DND-41 (cell line): ENCODE measurements at regions not wholly inside any gene's neighbourhood (a gene's known extent, or its start where the extent isn't known, plus 50 kb on each side); places are given as distances from the start of the nearest gene placed in this dataset.
"Not testable (repeated sequence)": the region's sequence is repeated elsewhere in the genome, so short reads cannot be mapped to it uniquely, and the experiment has no call there.

Experiments
- ATAC-seq: fragments of 200-7000 bp; cut with Tn5 transposase; 3 replicates; pipeline ENCODE4 v1.9.1; 2021; ENCODE audit warnings: low read depth; ENCODE audit not compliant: insufficient read depth
- DNase-seq: peaks from one replicate; pipeline ENCODE4 v3.0.0-alpha.2; 2020
- H2AFZ ChIP-seq: 2 replicates; pipeline ENCODE4 v1.6.0; 2012; ENCODE audit warnings: low read depth, low read length
- H3K27ac ChIP-seq: 2 replicates; pipeline ENCODE4 v1.5.1; 2012; ENCODE audit warnings: low read length, inconsistent platforms
- H3K27me3 ChIP-seq: fragments of 200-600 bp; sonication (generic); 2 replicates; pipeline ENCODE4 v1.6.0; 2012; ENCODE audit warnings: low read length, mild to moderate bottlenecking, inconsistent platforms; ENCODE audit not compliant: insufficient read depth, poor library complexity
- H3K36me3 ChIP-seq: 2 replicates; pipeline ENCODE4 v1.5.1; 2012; ENCODE audit warnings: low read length, inconsistent platforms; ENCODE audit not compliant: insufficient read depth
- H3K4me1 ChIP-seq: 2 replicates; pipeline ENCODE4 v1.5.1; 2012; ENCODE audit warnings: mild to moderate bottlenecking, low read length; ENCODE audit not compliant: insufficient read depth
- H3K4me2 ChIP-seq: 2 replicates; pipeline ENCODE4 v1.6.0; 2012; ENCODE audit warnings: mild to moderate bottlenecking, moderate library complexity, low read length, inconsistent platforms; ENCODE audit not compliant: insufficient read depth
- H3K4me3 ChIP-seq, 2 experiments: fragments of 200-600 bp in 1 of 2; shearing (Covaris generic) in 1 of 2; 2 replicates each; pipeline ENCODE4 v1.5.1; 2012 to 2016; ENCODE audit warnings: inconsistent platforms in 2 of 2, low read length in 2 of 2, mild to moderate bottlenecking in 2 of 2, low read depth in 1 of 2, moderate library complexity in 1 of 2
- H3K79me2 ChIP-seq: 2 replicates; pipeline ENCODE4 v1.6.0; 2012; ENCODE audit warnings: low read length, inconsistent platforms; ENCODE audit not compliant: insufficient read depth
- H3K9ac ChIP-seq: 2 replicates; pipeline ENCODE4 v1.6.0; 2012; ENCODE audit warnings: low read depth, mild to moderate bottlenecking, inconsistent platforms, low read length, moderate library complexity
- H3K9me3 ChIP-seq: 2 replicates; pipeline ENCODE4 v1.5.1; 2012; ENCODE audit warnings: low read length, moderate library complexity, mild to moderate bottlenecking, inconsistent platforms; ENCODE audit not compliant: insufficient read depth, severe bottlenecking
- H4K20me1 ChIP-seq: 2 replicates; pipeline ENCODE4 v1.6.0; 2012; ENCODE audit warnings: low read length; ENCODE audit not compliant: insufficient read depth
- CTCF ChIP-seq: IDR thresholded peaks from 2 replicates; pipeline ENCODE4 v1.5.1; 2012; ENCODE audit warnings: borderline replicate concordance, low read length, moderate library complexity, mild to moderate bottlenecking; ENCODE audit not compliant: poor library complexity, severe bottlenecking; ENCODE audit errors: extremely low read depth
- EZH2 ChIP-seq: IDR thresholded peaks from 3 replicates; pipeline ENCODE4 v1.6.1; 2012; ENCODE audit warnings: borderline replicate concordance, low read depth, mild to moderate bottlenecking, moderate library complexity, low read length, inconsistent platforms; ENCODE audit not compliant: severe bottlenecking

GRCh38 chr12:56863789-56864188 is 70.4 kb downstream of the SDR9C7 start:
- Histone ChIP-seq H3K9me3 (peaks cover 53% of the 10 kb centered on the region), H4K20me1 (no peaks in the 10 kb centered on the region), H3K27ac (no peak overlapping the region), H3K36me3 (no peaks in the 10 kb centered on the region), H3K4me1 (no peaks in the 10 kb centered on the region), H2AFZ (no peak overlapping the region), H3K9ac (no peak overlapping the region), H3K4me3 (no peak overlapping the region), H3K27me3 (no peaks in the 10 kb centered on the region), H3K4me2 (no peak overlapping the region), H3K79me2 (no peaks in the 10 kb centered on the region)
- ATAC-seq (no peak), DNase-seq (no peak)
- TF ChIP-seq EZH2 = no peak
- TF ChIP-seq CTCF = no peak

- Histone ChIP-seq H2AFZ (no peak overlapping the region), H3K9ac (no peak overlapping the region), H3K36me3 (no peaks in the 10 kb centered on the region), H3K79me2 (no peaks in the 10 kb centered on the region), H4K20me1 (no peaks in the 10 kb centered on the region), H3K9me3 (peaks cover 45% of the 10 kb centered on the region), H3K27me3 (no peaks in the 10 kb centered on the region), H3K27ac (no peak overlapping the region), H3K4me1 (no peaks in the 10 kb centered on the region), H3K4me3 (no peak overlapping the region), H3K4me2 (no peak overlapping the region)
- TF ChIP-seq EZH2 = no peak
- no peak for TF ChIP-seq CTCF
- ATAC-seq (no peak), DNase-seq (no peak)
Measured at GRCh38 chr12:56862264-56862663, 71.9 kb downstream of the SDR9C7 start.

GRCh38 chr12:56853392-56853978 is 80.7 kb downstream of the SDR9C7 start:
- not testable (repeated sequence) for ATAC-seq, H3K9ac ChIP-seq, H3K79me2 ChIP-seq, H3K4me3 ChIP-seq, H2AFZ ChIP-seq, H4K20me1 ChIP-seq, H3K27me3 ChIP-seq, H3K4me1 ChIP-seq, DNase-seq, H3K36me3 ChIP-seq, H3K27ac ChIP-seq, H3K4me2 ChIP-seq
- H3K9me3 ChIP-seq = peaks cover 11% of the 10 kb centered on the region

- DNase-seq = no peak
- Histone ChIP-seq H4K20me1 (no peaks in the 10 kb centered on the region), H2AFZ (no peak overlapping the region), H3K4me1 (no peaks in the 10 kb centered on the region), H3K27ac (no peak overlapping the region), H3K4me3 (no peak overlapping the region), H3K79me2 (no peaks in the 10 kb centered on the region), H3K4me2 (no peak overlapping the region), H3K9me3 (peaks cover 11% of the 10 kb centered on the region), H3K36me3 (no peaks in the 10 kb centered on the region), H3K9ac (no peak overlapping the region), H3K27me3 (no peaks in the 10 kb centered on the region)
- no peak for ATAC-seq
- no peak for TF ChIP-seq EZH2
- TF ChIP-seq CTCF = no peak
Measured at GRCh38 chr12:56851462-56851861, 82.7 kb downstream of the SDR9C7 start.
